ENCODE measurements at regions not wholly inside any gene's neighbourhood (a gene's known extent, or its start where the extent isn't known, plus 50 kb on each side); places are given as distances from the start of the nearest gene placed in this dataset.

DNA sequence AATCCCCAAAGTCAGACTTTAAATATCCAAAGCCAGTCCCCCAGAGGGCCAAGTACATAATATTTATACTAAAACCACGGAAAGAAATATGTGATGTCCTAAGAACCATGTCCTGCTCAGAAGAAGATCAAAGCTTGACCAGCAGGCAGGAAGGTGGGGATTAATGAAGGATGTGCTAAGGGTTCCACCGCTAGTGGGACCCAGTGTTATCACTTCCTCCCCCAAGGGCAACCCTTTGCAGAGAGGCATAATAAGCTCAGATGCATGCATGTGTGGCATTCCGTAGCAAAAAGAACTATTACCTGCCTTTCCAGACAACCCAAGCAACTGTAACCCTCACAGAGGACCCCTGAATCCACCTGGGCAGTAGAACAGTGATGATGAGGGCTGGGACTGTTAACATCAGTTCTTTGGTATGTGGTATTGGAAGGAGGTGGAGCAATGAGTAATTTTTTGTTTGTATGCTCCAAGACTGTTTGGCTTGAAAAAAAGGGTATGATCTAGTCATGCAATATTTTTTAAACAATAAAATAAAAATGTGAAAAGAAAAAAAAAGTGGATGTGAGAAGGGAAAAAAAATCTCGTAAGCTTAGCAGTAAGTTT lies 71.7 kb upstream of the ETV6 start:
- dilution Hi-C loops (cut with MboI; ENCODE audit: extremely low pct_ligation_motif_present, low sequenced_read_pairs) (loop anchor here (25.0 kb wide), 1 partner anchor 460 kb away; no protein-coding TSS in a partner anchor), intact Hi-C loops (cut with micrococcal nuclease) (no loop called here)
- Histone ChIP-seq H3K27ac (ENCODE audit: insufficient read depth, low read depth, low read length) (no peak overlapping the region), H3K4me3 (replicated peaks in 1 of 3; ENCODE audit: insufficient read depth in 1 of 3, low read depth in 1 of 3, low read length in 3 of 3) (no peak overlapping the region), H4K20me1 (replicated peaks; ENCODE audit: control insufficient read depth, extremely low read depth, insufficient read depth, low read length) (no peaks in the 10 kb centered on the region), H3K27me3 (ENCODE audit: control insufficient read depth in 2 of 2, insufficient read depth in 2 of 2, low read length in 2 of 2) (no peaks in the 10 kb centered on the region), H3K9me3 (replicated peaks; ENCODE audit: control insufficient read depth, insufficient read depth, low read length) (no peaks in the 10 kb centered on the region), H3K36me3 (ENCODE audit: control insufficient read depth in 2 of 2, extremely low read depth in 1 of 2, insufficient read depth in 2 of 2, low read length in 2 of 2) (no peaks in the 10 kb centered on the region), H3K79me2 (ENCODE audit: control insufficient read depth, insufficient read depth, low read length) (no peaks in the 10 kb centered on the region), H3K9ac (replicated peaks; ENCODE audit: extremely low read depth, insufficient read depth, low read length) (no peak overlapping the region), H3K4me1 (ENCODE audit: control insufficient read depth, extremely low read depth, insufficient read depth, low read length) (peaks cover 5% of the 10 kb centered on the region), H3K9me1 (replicated peaks; ENCODE audit: control insufficient read depth, extremely low read depth, insufficient read depth, low read length) (no peaks in the 10 kb centered on the region), H2AFZ (ENCODE audit: low read depth, low read length) (no peak overlapping the region), H3K4me2 (ENCODE audit: insufficient read depth, low read length) (no peak overlapping the region)
- ChIA-PET POLR2A (no interaction called here), CTCF (interaction anchor here (10.2 kb wide), 1 partner anchor 457 kb away, joined by 429 read pairs; no protein-coding TSS in a partner anchor)
- FAIRE-seq (peak; percentile 18), DNase-seq (ENCODE audit: low read depth, low spot score) (no peak)
- TF ChIP-seq POLR2AphosphoS5 (IDR thresholded peaks at IDR 0.05; ENCODE audit: insufficient read depth, low read depth, low read length) = no peak
- TF ChIP-seq, protein P1, sequence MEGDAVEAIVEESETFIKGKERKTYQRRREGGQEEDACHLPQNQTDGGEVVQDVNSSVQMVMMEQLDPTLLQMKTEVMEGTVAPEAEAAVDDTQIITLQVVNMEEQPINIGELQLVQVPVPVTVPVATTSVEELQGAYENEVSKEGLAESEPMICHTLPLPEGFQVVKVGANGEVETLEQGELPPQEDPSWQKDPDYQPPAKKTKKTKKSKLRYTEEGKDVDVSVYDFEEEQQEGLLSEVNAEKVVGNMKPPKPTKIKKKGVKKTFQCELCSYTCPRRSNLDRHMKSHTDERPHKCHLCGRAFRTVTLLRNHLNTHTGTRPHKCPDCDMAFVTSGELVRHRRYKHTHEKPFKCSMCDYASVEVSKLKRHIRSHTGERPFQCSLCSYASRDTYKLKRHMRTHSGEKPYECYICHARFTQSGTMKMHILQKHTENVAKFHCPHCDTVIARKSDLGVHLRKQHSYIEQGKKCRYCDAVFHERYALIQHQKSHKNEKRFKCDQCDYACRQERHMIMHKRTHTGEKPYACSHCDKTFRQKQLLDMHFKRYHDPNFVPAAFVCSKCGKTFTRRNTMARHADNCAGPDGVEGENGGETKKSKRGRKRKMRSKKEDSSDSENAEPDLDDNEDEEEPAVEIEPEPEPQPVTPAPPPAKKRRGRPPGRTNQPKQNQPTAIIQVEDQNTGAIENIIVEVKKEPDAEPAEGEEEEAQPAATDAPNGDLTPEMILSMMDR (IDR thresholded peaks at IDR 0.05; ENCODE audit: extremely low read depth in 1 of 2, insufficient read depth in 1 of 2, low read depth in 1 of 2, low read length in 2 of 2) = no peak
- TF ChIP-seq, protein P2, sequence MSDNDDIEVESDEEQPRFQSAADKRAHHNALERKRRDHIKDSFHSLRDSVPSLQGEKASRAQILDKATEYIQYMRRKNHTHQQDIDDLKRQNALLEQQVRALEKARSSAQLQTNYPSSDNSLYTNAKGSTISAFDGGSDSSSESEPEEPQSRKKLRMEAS (IDR thresholded peaks at IDR 0.05; ENCODE audit: insufficient read depth, insufficient read length) = no peak
- no peak for TF ChIP-seq EZH2 (IDR thresholded peaks at IDR 0.05; ENCODE audit: borderline replicate concordance, low read depth, low read length, severe bottlenecking)
- TF ChIP-seq GATA2 (IDR thresholded peaks at IDR 0.05; ENCODE audit: insufficient read depth, insufficient read length, low read depth, low read length) = no peak
- no peak for TF ChIP-seq POLR2A (IDR thresholded peaks at IDR 0.05; ENCODE audit: low read depth, low read length)
- no peak for TF ChIP-seq FOS (IDR thresholded peaks at IDR 0.05; ENCODE audit: borderline replicate concordance, insufficient read depth, low read length)
- no peak for TF ChIP-seq MYC (IDR thresholded peaks at IDR 0.05; ENCODE audit: low read depth, low read length)
- TF ChIP-seq JUN (IDR thresholded peaks at IDR 0.05; ENCODE audit: borderline replicate concordance, insufficient read depth, insufficient read length, low read depth) = no peak
- BruUV-seq (replicated peaks) = no TSS peak

All from endothelial cell of umbilical vein (primary cell).